HG03520 (cell line): ENCODE measurements at regions not wholly inside any gene's neighbourhood (a gene's known extent, or its start where the extent isn't known, plus 50 kb on each side); places are given as distances from the start of the nearest gene placed in this dataset.

Experiments used
- ATAC-seq: cut with Tn5 transposase; IDR thresholded peaks from one replicate; pipeline ENCODE4 v1.9.1; 2021; ENCODE audit warnings: mild to moderate bottlenecking, moderate library complexity; ENCODE audit not compliant: unreplicated experiment

DNA sequence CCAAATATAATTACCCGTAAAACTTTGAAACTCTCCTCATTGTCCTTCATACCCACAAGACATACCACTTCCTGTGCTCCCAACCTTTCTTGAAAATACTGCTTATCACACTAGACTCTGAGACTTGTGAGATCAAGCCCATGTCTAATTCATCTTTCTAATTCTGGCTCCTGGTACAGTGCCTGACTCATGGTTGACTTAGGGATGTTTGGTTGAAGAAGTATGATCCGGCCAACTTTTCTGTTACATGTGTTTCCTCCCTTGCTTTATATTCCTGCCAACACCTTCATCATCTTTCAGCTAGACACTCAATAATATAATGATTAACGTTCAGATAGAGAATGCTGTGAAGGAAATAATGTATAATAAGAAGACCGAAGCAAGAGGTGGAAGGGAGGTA lies 58.2 kb downstream of the MEX3B start:
- ATAC-seq, result no peak

DNA sequence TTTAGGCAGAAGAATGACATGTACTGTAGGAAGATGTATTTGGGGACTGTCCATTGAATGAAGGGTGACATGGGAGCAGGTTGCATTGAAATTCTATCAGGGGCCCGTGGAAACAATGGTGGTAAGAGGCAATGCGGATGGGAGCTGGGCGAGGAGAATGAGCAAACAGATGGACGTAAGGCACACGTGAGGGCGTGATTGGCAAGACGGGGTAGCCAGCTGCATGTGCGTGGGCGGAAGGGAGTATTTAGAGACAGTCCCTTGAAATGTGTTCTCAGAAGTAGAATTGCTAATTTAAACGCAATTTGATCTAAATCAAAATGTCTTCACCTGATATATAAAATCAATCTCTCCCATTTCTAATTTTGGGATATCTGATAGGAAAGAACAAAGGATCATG lies 62.3 kb downstream of the MEX3B start:
- no peak for ATAC-seq

DNA sequence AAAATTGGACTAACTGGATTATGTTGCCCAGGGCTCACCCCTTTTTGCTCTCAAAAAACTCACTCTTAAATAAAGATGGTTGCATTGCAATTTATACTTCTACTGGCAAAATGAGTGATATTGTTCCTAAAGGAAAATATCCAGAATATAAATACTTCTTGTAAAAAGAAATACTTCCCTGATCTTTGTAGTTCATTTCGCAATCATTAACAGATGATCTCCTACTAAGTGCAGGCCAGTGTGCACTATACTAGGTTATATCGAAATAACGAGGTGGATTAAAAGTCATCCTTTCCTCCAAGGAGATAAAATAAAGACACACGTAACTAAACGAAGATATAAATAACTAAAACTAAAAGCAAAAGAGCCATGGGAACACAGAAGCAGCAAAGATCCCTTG lies 63.0 kb downstream of the MEX3B start:
- ATAC-seq, result no peak

DNA sequence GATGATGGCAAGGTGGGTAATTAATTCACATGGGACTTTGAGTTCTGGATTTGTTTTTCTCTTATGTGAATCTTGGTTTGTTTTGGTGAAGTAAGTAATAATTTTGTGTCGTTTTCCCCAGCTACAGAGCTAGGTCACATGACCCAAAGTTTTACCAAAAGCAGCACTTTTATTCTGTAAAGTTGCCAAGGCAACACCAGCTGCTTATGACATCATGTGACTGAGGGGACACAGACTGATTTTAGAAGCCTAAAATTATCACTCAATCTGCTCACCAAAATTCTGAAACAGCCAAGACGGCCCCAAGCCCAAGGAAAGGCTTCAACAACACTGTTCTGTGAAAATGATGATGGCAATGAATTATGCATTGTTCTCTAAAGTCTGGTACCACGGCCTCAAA lies 63.9 kb downstream of the MEX3B start:
- no peak for ATAC-seq

DNA sequence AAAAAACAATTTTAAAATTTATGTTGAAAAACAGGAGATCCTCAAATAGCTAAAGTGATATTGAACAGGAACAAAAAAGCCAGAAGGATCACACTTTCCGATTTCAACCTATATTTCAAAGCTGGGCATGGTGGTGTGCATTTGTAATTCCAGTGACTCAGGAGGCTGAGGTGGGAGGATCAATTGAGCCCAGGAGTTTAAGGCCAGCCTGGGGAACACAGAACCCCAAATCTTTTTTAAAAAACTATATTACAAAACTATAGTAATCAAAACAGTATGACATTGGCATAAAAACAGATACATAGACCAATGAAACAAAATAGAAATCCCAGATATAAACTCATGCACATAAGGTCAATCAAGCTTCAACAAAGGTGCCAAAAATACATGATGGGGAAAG lies 68.4 kb downstream of the MEX3B start:
- ATAC-seq, result no peak

DNA sequence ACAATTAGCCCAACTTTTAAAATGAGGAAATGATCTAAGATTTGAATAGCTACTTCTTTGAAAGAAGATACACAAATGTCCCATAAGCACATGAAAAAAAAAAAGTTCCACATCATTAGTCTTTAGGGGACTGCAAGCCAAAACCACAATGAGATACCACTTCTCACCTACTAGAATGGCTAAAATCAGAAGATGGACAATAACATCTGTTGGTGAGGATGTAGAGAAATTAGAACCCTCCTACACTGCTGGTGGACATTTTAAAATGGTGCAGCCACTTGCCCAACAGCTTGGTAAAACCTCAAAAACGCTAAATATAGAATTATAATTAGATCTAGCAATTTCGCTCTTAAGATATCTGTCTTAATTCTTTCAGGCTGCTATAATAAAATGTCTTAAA lies 77.1 kb downstream of the MEX3B start:
- no peak for ATAC-seq

DNA sequence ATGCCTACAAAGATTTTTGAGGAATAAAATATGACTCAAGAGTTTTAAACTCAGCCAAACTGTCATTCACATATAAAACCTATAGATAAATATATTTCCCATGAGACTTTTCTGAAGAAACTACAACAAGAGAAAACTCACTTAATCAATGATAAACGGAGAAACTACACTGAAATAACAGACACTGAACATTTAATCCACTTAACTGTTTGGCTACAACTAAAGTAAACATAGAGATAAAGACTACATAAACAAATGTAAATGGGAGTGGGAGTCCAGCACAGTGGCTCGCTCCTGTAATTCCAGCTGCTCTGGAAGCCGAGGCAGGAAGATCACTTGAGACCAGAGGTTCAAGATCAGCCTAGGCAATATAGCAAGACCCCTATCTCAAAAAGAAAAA lies 79.2 kb downstream of the MEX3B start:
- no peak for ATAC-seq

DNA sequence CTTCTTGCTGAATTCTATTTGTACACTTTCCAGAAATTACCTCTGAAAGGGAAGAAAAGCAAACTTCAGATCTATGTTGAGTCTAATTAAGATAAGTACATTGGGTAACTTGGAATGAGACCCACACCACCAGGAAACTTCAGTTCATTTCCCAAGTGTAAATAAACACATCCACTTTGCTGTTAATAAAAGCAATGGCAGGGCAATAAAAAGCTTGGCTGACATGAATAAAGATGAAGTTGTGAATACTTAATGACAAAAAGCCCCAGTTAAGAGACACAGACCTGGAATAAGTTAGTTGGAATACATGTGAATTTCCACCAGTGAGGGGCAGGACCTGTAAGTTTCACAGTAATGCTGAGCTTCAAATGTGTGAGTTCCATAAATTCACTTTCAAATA lies 83.3 kb downstream of the MEX3B start:
- ATAC-seq, result no peak

DNA sequence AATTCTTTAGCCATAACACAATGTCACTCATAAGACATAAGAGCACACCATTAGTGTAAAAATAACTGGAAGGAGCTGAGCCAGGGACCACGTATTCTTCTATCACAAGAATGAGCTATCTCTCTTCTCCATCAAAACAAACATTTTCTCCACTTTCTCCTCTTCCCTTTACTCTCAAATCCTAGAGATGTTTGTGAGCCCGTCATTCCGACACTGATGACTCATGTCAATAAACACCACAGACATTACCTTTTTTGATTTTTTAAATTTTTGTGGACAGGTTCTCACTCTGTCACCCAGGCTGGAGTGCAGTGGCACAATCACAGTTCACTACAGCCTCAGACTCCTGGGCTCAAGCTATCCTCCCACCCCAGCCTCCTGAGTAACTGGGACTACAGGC lies 86.6 kb downstream of the MEX3B start:
- ATAC-seq, result no peak

DNA sequence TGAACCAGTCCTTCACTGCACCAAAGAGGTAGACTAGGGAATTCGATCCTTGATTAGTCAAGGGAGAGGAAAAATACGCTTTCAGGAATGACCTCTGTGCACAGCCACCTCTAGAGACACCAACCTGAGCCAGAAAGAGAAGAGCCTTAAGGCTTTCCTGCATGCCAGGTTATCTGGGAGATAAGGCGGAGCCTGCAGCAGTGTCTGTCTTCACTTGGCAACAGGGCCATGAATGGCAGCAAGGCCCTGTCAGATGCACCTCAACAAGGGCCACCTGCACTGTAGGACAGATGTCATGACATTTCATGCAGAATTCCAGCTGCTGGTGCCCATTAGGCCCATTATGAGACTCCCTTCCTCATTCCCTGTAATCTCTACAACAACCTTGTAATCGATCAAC lies 88.1 kb downstream of the MEX3B start:
- ATAC-seq, result no peak

DNA sequence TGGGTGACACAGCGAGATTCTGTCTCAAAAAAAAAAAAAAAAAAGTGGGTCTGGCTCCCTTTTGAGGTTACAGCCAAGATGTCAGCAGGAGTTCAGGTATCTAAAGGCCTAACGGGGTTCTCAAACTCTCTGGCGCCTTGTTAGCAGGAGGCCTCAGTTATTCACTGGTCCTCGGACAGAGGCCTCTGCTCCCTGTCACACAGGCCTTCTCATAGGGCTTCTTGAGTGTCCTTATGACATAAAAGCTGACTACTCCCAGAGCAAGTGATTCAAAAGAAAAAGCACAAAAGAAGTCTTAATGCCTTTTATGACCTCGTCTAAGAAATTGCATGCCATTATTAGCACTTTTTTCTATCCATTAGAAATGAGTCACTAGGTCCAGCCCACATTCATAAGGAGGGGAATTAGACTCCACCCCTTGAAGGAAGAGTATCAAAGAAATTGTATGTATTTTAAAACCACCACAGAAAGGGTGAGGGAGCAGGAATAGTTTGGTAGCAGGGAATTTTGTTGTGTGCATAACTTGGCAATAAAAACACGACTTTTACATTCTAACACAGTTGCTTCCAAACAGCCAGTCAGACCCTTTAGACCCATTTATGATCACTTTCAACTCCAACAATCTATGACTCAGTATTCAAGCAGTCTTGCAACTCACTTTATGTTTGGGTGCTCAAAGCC lies 90.3 kb downstream of the MEX3B start:
- no peak for ATAC-seq

DNA sequence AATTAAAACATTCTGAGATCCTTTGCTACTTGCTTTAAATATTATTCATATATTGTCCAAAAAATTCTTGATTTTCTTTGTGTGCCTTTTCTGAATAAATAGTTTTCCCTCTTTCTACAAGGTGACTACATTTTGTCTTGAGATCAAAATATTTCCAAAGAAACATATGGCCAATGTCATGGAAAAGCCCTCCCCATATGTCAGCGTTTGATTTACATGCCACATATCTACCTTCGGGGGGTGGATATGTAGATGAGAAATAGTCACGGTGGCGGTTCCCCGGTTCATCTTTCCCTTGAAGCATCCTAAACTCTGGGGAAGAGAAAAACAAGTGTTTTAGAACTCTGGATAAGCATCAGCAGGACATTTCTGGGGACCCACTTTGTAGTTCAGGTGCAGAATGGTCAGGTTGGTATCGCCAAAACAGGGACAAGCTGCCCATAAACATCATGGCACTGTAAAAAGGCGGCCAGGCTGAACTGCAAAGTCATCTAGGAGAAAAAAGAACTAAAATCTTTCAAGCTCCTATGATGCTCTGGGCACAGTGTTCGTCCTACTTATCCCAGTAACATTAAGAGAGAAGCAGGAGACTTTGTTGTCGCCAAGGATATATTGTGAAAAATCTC lies 91.5 kb downstream of the MEX3B start:
- no peak for ATAC-seq

DNA sequence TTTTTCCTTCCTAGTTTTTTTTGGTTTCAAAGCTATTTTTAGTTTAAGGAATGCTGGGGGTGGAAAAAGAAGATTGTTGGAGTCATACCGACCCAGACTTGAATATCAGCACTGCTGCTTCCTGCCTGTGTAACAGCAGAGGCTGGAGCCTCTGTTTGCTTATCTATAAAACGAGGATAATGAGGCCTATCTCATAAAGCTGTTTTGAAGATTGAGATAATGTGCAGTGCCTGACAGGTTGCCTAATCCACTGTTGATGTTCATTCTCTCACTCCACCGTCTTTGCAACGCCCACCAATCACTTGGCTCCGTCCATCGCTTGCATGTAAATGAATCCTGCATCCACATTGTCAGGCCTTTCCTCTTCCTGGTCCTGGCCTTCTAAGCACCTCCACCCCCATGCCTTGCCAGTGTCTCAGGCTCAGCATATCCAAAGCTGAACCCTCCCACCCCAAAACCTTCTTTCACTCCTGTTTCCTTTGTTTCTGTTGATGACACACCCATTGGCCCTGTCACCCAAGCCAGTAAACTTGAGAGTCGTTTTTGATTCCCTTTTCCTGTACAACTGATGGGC lies 94.9 kb downstream of the MEX3B start:
- no peak for ATAC-seq

DNA sequence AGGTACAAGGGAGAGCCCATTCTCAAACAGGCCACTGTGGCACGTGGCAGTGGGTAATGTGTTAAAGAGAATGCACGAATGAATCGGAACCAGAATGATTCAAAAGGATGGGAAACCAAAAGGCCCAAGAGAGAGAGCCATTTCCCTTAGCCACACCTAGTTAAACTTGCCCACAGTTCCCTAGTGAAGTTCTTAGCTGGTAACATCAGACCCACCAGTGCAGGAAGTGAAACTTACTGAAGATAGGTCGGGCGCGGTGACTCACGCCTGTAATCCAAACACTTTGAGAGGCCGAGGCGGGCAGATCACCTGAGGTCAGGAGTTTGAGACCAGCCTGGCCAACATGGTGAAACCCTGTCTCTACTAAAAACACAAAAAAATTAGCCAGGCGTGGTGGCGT lies 97.1 kb downstream of the MEX3B start:
- ATAC-seq, result no peak

DNA sequence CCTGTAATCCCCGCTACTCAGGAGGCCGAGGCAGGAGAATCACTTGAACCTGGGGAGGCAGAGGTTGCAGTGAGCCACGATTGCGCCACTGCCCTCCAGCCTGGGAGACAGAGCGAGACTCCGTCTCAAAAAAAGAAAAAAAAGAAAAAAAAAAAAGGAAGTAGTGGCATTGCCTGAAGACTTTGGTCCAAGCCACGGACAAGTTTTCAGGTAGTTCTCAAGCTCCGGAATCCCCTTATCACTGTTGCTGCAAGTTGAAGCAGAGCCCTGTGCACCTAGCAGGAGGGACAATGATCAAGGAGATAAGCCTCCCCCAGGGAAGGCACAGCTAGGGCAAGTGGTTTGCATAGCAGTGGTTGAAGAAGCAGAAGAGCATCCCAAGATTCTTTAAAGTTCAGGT lies 97.6 kb downstream of the MEX3B start:
- no peak for ATAC-seq

DNA sequence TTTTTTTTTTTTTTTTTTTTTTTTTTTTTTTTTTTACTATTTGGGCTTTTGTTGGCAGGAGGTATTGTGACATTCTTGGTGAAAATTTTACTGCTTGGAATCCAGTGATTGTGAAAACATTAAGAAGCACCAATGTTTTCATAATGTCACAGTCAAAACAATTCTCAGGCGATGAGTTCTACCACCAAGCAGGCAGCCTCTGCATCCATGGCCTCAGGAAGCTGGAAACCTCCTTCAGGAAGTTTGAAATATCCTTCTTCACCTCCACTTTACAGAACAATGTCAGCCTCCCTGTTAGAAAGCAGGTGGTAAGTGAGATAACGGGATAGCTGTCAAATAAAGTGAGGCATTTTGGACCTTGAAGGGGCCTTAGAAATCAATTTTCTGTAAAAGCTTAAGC lies 98.3 kb downstream of the MEX3B start:
- ATAC-seq, result no peak

DNA sequence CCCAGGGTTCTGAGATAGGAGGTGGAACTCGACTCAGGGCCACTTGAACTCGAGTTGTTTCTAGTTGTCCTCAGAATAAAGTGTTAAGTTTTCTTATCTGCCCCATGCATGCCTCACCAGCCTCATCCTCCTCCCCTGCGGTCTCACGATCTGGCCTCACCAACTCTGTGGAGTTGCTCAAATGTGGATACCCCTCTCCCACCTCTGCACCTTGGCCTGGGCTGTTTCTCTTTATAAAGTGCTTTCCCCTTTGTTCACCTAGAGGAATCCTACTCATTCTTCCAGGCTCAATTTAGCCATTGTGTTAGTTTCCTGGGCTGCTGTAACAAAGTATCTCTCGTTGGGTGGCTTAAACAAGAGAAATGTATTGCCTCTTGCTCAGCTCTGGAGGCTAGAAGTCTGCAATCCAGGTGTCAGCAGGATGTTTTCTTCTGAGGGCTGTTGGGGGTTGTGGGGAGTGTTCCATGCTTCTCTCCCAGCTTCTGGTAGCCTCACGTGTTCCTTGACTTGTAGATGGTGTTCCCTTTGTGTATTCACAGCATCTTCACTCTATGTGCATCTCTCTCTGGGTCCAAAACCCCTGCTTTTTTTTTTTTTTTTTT lies 100.7 kb downstream of the MEX3B start:
- ATAC-seq, result no peak

DNA sequence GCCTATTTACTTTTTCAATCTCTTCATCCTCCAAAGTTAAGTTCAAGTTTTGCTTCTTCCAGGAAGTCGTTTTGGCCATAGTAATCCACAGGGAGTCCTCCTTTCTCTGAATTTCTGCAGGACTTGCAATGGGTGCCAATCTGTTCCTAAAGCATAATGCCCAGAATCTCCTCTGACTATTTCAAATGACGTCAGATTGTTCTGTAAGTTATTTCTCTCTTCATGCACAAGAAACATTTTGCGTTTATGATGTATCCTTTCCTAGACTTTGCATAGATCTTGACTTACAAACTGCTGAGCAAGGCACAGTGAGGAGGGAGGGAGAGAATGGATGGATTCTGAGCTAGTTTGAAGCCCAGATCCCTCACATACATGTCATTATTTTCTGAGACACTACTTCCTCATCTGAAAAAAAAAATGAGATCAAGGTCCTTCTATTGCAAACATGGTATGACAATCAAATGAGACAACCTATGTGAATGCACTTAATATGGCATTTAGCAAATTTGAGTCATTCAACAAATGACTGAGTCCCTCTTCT lies 103.1 kb downstream of the MEX3B start:
- ATAC-seq, result no peak

DNA sequence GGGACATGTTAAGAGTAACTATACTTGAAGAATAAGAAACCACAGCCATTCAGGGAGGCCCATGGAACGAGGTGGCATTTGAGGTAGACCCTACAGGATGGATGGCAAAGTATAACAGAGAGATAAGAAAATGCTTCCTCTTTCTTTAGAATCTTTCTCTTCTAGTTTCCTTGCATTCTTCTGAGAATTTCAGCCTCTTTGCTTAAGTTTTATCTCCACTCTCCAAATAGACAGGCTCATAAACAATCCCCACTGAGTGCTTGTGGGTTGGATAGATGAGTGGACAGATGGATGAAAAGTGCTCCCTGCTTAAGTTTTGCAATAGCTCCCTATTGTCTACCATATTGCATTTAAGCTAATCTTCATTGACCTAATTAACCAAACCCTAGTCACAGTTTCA lies 103.7 kb downstream of the MEX3B start:
- ATAC-seq, result no peak

DNA sequence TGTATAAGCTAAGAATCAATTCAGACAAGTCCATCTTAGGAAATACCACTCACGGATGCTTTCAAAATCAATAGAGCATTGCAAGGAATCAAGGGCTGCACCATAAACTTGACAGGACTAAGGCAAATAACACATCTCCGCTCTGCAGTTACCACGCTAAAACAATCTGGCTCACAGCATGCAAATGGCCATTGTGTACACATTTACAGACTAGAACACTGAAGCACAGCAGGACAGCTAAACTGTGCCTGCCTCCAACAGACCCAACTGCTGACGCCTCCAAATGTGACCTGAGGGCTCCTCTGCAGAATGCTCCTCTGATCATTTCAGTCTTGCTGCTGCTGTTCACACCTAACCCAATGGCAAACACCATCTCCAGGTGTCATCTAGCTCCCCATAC lies 104.3 kb downstream of the MEX3B start:
- ATAC-seq, result no peak

DNA sequence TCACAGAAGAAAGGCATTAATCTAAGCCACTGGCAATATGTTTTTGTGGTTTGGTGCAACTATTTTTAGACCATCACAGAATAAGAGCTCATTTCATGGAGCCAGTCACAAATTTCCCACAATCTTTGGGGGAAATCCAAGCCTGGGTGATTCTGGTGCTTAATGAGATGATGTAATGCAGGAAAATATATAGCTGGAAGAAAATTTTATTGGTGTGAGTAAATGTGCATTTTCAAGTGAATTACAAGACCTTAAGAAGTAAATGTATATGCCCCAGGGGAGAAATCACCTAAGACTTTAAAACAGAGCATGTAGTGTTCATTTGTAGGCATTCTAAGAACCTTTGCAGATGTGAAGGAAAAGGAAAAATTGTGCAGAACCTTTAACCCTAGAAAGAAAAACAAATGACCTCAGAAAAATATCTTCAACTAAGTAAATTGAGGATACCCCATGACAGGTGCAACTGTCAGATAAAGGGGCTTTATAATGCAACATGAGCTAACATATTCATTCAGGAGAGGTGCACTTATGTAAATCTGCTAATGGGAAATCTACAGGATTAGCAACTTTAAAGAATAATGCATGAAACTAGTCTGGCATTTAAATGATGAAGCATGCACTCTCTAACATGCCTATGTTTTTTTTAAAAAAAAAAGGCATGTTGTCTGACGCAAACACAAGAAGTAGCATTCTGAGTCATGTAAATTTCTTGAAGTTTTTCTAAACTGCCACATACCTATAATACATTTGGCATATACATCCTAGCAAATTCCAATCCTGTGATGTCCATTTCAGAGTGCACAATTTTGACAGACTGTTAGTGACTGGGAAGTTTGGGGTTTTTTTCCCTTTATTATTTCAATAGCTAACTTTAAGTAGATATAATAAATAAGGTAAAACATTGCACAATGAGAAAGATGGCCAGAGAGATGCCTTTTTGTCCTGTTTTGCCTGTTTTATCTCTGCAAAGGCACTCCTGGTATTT lies 105.1 kb downstream of the MEX3B start:
- no peak for ATAC-seq
